ENCODE measurements at regions not wholly inside any gene's neighbourhood (a gene's known extent, or its start where the extent isn't known, plus 50 kb on each side); places are given as distances from the start of the nearest gene placed in this dataset.

- H3K4me1 Mint-ChIP-seq (ENCODE audit: low read depth), result no peaks in the 10 kb centered on the region
- no peaks in the 10 kb centered on the region for H3K9me3 Mint-ChIP-seq
- ATAC-seq (no peak), DNase-seq (no peak)
- no peak overlapping the region for H3K4me3 Mint-ChIP-seq
- TF ChIP-seq CTCF (IDR thresholded peaks at IDR 0.05), result no peak
- no peaks in the 10 kb centered on the region for H3K27me3 Mint-ChIP-seq
- intact Hi-C loops (cut with micrococcal nuclease), result no loop called here
- ChIA-PET CTCF (no interaction called here), POLR2A (no interaction called here)
- H3K27ac Mint-ChIP-seq, result no peak overlapping the region
- H3K36me3 Mint-ChIP-seq (ENCODE audit: low read depth), result no peaks in the 10 kb centered on the region
These were observed 51.9 kb upstream of the SLC6A14 start for GRCh38 chrX:116384406-116384954.

Measured in activated CD8-positive, alpha-beta T cell treated with anti-CD3 and anti-CD28 coated beads for 36 hours (primary cell).